ENCODE measurements at regions not wholly inside any gene's neighbourhood (a gene's known extent, or its start where the extent isn't known, plus 50 kb on each side); places are given as distances from the start of the nearest gene placed in this dataset.

DNA sequence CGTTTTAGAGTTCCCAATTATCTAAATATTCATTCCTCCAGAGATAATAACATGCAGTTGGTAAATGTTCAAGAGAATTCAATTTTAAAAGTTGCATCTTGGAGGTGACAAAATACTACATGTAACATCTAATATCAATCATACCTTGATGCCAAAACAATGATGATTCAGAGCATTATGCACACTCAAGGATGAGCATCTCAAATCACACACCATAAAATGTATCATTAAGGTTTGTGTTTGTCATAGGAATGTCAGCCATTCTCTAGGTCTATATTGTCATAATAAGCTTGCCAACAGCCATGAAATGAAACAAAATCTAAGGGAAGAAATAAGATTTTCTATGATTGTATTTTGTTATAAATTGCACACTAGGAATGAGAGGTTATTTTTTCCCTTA, 1667.0 kb downstream of the DPP10 start:
- intact Hi-C loops (cut with micrococcal nuclease) = no loop called here
- no peak overlapping the region for H3K4me3 ChIP-seq (ENCODE audit: low read length)

DNA sequence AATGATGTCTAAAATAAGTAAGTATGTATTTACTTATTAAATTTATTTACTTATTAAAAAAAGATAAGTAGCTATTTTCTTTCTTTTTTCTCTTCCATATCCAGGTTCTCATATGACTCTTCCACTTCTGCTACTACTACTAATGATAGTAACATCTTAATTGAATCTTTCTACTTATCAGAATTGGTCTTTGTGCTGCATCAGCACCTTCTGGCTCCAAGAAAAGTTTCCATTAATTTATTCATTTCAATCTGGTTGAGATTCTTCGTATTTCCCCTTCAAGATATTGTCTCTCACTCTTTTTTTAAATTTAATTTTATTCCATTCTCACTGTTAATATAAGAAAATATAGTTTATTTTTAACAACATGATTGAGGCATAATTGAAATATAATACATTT, 1675.4 kb downstream of the DPP10 start:
- Histone ChIP-seq H4K20me1 (ENCODE audit: low read length) (no peaks in the 10 kb centered on the region), H3K27ac (ENCODE audit: low read length) (no peak overlapping the region), H3K4me3 (ENCODE audit: low read length) (no peak overlapping the region), H3K4me1 (ENCODE audit: insufficient read depth, low read length) (no peaks in the 10 kb centered on the region), H3K27me3 (ENCODE audit: low read length) (no peaks in the 10 kb centered on the region), H3K9me2 (replicated peaks; ENCODE audit: low read length) (no peaks in the 10 kb centered on the region), H3K9me3 (ENCODE audit: low read length) (0 out of 2 replicates have a peak, but pooled peaks cover 6% of the 10 kb centered on the region), H3K79me2 (ENCODE audit: low read length) (no peaks in the 10 kb centered on the region), H3K9ac (ENCODE audit: low read length) (no peak overlapping the region), H3K4me2 (ENCODE audit: low read length) (no peak overlapping the region), H3F3A (ENCODE audit: low read length, unreplicated experiment) (no peaks in the 10 kb centered on the region), H2AFZ (ENCODE audit: low read length) (no peak overlapping the region), H3K36me3 (ENCODE audit: low read depth, low read length) (no peaks in the 10 kb centered on the region)
- TF ChIP-seq EZH2phosphoT487 (IDR thresholded peaks at IDR 0.05; ENCODE audit: borderline replicate concordance, low read length) (no peak), EZH2 (IDR thresholded peaks at IDR 0.05; ENCODE audit: low read length, unreplicated experiment) (no peak)
- TF ChIP-seq, protein P1, sequence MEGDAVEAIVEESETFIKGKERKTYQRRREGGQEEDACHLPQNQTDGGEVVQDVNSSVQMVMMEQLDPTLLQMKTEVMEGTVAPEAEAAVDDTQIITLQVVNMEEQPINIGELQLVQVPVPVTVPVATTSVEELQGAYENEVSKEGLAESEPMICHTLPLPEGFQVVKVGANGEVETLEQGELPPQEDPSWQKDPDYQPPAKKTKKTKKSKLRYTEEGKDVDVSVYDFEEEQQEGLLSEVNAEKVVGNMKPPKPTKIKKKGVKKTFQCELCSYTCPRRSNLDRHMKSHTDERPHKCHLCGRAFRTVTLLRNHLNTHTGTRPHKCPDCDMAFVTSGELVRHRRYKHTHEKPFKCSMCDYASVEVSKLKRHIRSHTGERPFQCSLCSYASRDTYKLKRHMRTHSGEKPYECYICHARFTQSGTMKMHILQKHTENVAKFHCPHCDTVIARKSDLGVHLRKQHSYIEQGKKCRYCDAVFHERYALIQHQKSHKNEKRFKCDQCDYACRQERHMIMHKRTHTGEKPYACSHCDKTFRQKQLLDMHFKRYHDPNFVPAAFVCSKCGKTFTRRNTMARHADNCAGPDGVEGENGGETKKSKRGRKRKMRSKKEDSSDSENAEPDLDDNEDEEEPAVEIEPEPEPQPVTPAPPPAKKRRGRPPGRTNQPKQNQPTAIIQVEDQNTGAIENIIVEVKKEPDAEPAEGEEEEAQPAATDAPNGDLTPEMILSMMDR (conservative IDR thresholded peaks at IDR 0.05; ENCODE audit: low read depth, low read length) = no peak
- intact Hi-C loops (cut with micrococcal nuclease) = no loop called here
- BruUV-seq (replicated peaks) = no TSS peak
- ATAC-seq (no peak), DNase-seq (no peak)
- POLR2A ChIA-PET (ENCODE audit: unreplicated experiment) = no interaction called here
- CTCF ChIA-PET = no interaction called here

More for the DNA sequence above, 1667.0 kb downstream of the DPP10 start:
- Histone ChIP-seq H3K4me2 (ENCODE audit: low read length) (no peak overlapping the region), H3K27ac (ENCODE audit: low read length) (no peak overlapping the region), H3F3A (ENCODE audit: low read length, unreplicated experiment) (no peaks in the 10 kb centered on the region), H4K20me1 (ENCODE audit: low read length) (no peaks in the 10 kb centered on the region), H3K27me3 (ENCODE audit: low read length) (no peaks in the 10 kb centered on the region), H2AFZ (ENCODE audit: low read length) (no peak overlapping the region), H3K9me2 (replicated peaks; ENCODE audit: low read length) (no peaks in the 10 kb centered on the region), H3K9me3 (ENCODE audit: low read length) (0 out of 2 replicates have a peak, but pooled peaks cover 9% of the 10 kb centered on the region), H3K9ac (ENCODE audit: low read length) (no peak overlapping the region), H3K4me1 (ENCODE audit: insufficient read depth, low read length) (no peaks in the 10 kb centered on the region), H3K79me2 (ENCODE audit: low read length) (no peaks in the 10 kb centered on the region), H3K36me3 (ENCODE audit: low read depth, low read length) (no peaks in the 10 kb centered on the region)
- DNase-seq = no peak
- TF ChIP-seq EZH2phosphoT487 (IDR thresholded peaks at IDR 0.05; ENCODE audit: borderline replicate concordance, low read length) = no peak
- TF ChIP-seq, protein P1 (conservative IDR thresholded peaks at IDR 0.05; ENCODE audit: low read depth, low read length) = no peak
- TF ChIP-seq EZH2 (IDR thresholded peaks at IDR 0.05; ENCODE audit: low read length, unreplicated experiment) = no peak
- no TSS peak for BruUV-seq (replicated peaks)
- CTCF ChIA-PET = no interaction called here
- no peak for ATAC-seq
- POLR2A ChIA-PET (ENCODE audit: unreplicated experiment) = no interaction called here

DNA sequence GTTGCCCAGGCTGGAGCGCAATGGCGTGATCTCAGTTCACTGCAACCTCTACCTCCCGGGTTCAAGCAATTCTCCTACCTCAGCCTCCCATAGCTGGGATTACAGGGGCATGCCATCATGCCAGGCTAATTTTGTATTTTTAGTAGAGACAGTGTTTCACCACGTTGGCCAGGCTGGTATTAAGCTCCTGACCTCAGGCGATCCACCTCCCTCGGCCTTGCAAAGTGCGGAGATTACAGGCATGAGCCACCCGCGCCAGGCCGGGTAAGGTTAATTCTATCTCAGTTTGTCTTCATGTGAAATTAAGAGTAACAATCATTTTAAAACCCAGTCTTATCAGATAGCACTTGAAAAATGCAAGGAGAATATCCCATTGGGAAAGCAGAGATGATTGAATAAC, 1681.7 kb upstream of the DDX18 start:
- intact Hi-C loops (cut with micrococcal nuclease) = no loop called here
- Histone ChIP-seq H3K9ac (ENCODE audit: low read length) (no peak overlapping the region), H3K4me3 (ENCODE audit: low read length) (no peak overlapping the region), H4K20me1 (ENCODE audit: low read length) (no peaks in the 10 kb centered on the region), H3K27me3 (ENCODE audit: low read length) (no peaks in the 10 kb centered on the region), H3F3A (ENCODE audit: low read length, unreplicated experiment) (no peaks in the 10 kb centered on the region), H3K36me3 (ENCODE audit: low read depth, low read length) (no peaks in the 10 kb centered on the region), H3K27ac (ENCODE audit: low read length) (no peak overlapping the region), H3K79me2 (ENCODE audit: low read length) (no peaks in the 10 kb centered on the region), H3K9me2 (replicated peaks; ENCODE audit: low read length) (no peaks in the 10 kb centered on the region), H3K4me2 (ENCODE audit: low read length) (no peak overlapping the region), H2AFZ (ENCODE audit: low read length) (no peak overlapping the region), H3K9me3 (ENCODE audit: low read length) (no peaks in the 10 kb centered on the region), H3K4me1 (ENCODE audit: insufficient read depth, low read length) (no peaks in the 10 kb centered on the region)
- DNase-seq (no peak), ATAC-seq (no peak)
- ChIA-PET CTCF (no interaction called here), POLR2A (ENCODE audit: unreplicated experiment) (no interaction called here)
- TF ChIP-seq EZH2 (IDR thresholded peaks at IDR 0.05; ENCODE audit: low read length, unreplicated experiment) = no peak
- no peak for TF ChIP-seq EZH2phosphoT487 (IDR thresholded peaks at IDR 0.05; ENCODE audit: borderline replicate concordance, low read length)
- TF ChIP-seq, protein P1 (conservative IDR thresholded peaks at IDR 0.05; ENCODE audit: low read depth, low read length) = no peak
- no TSS peak for BruUV-seq (replicated peaks)

All from PC-3 (cell line).